Bronchial epithelial cell (primary cell): ENCODE measurements at regions not wholly inside any gene's neighbourhood (a gene's known extent, or its start where the extent isn't known, plus 50 kb on each side); places are given as distances from the start of the nearest gene placed in this dataset.
A peak's percentile ranks its signal among the peaks of the same experiment; 100 is the strongest.
"Not testable (repeated sequence)": the region's sequence is repeated elsewhere in the genome, so short reads cannot be mapped to it uniquely, and the experiment has no call there.

Experiments used
- DNase-seq: peaks from one replicate; pipeline ENCODE4 v3.0.0-alpha.2; 2010; ENCODE audit warnings: low read depth
- FAIRE-seq: peaks from 2 replicates; lab custom pipeline; 2011; peaks lifted over from hg19 to GRCh38; lab: Jason Lieb, UNC
- H3K27me3 ChIP-seq: 2 replicates; pipeline ENCODE4 v1.5.1; 2011; ENCODE audit warnings: low read length; ENCODE audit not compliant: control insufficient read depth, insufficient read depth
- H3K36me3 ChIP-seq: 2 replicates; pipeline ENCODE4 v1.5.1; 2011; ENCODE audit warnings: low read length; ENCODE audit not compliant: control insufficient read depth, insufficient read depth
- H3K4me3 ChIP-seq: 2 replicates; pipeline ENCODE4 v1.5.1; 2011; ENCODE audit warnings: mild to moderate bottlenecking, low read depth, low read length, control low read depth
- TF ChIP-seq, protein P1 (sequence below): IDR thresholded peaks from 2 replicates; pipeline ENCODE4 v1.5.1; 2011; ENCODE audit warnings: mild to moderate bottlenecking, moderate library complexity, low read length, control low read depth, inconsistent platforms; ENCODE audit not compliant: insufficient read depth, severe bottlenecking

DNA sequence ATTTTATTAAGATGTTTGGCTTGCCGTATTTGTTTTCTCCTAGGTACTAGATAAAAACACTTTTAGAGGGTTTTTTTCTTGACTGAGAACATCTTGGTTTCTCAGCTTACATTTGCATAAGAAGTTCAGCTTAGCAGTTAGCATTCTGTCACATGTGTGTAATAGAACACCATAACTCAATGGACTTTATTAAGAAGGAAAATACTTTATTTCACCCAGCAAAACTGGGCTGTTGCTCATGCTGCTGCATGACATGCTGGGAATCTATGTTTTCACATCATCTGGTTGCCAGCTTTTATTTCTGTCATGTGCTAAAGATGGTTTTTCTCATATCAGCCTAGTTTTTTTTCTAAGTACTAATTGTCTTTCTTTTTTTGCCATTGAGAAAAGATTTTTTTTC lies 144.6 kb downstream of the UTRN start:
- H3K36me3 ChIP-seq, result peaks cover 3% of the 10 kb centered on the region
- no peak overlapping the region for H3K4me3 ChIP-seq
- FAIRE-seq (no peak), DNase-seq (no peak)
- TF ChIP-seq, protein P1, sequence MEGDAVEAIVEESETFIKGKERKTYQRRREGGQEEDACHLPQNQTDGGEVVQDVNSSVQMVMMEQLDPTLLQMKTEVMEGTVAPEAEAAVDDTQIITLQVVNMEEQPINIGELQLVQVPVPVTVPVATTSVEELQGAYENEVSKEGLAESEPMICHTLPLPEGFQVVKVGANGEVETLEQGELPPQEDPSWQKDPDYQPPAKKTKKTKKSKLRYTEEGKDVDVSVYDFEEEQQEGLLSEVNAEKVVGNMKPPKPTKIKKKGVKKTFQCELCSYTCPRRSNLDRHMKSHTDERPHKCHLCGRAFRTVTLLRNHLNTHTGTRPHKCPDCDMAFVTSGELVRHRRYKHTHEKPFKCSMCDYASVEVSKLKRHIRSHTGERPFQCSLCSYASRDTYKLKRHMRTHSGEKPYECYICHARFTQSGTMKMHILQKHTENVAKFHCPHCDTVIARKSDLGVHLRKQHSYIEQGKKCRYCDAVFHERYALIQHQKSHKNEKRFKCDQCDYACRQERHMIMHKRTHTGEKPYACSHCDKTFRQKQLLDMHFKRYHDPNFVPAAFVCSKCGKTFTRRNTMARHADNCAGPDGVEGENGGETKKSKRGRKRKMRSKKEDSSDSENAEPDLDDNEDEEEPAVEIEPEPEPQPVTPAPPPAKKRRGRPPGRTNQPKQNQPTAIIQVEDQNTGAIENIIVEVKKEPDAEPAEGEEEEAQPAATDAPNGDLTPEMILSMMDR, result no peak
- no peaks in the 10 kb centered on the region for H3K27me3 ChIP-seq

DNA sequence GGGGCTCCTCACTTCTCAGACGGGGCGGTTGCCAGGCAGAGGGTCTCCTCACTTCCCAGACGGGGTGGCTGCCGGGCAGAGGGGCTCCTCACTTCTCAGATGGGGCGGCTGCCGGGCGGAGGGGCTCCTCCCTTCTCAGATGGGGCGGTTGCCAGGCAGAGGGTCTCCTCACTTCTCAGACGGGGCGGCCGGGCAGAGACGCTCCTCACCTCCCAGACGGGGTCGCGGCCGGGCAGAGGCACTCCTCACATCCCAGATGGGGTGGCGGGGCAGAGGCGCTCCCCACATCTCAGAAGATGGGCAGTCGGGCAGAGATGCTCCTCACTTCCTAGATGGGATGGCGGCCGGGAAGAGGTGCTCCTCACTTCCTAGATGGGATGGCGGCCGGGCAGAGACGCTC lies 148.3 kb downstream of the UTRN start:
- H3K4me3 ChIP-seq, H3K27me3 ChIP-seq, H3K36me3 ChIP-seq, FAIRE-seq, DNase-seq: not testable (repeated sequence)

DNA sequence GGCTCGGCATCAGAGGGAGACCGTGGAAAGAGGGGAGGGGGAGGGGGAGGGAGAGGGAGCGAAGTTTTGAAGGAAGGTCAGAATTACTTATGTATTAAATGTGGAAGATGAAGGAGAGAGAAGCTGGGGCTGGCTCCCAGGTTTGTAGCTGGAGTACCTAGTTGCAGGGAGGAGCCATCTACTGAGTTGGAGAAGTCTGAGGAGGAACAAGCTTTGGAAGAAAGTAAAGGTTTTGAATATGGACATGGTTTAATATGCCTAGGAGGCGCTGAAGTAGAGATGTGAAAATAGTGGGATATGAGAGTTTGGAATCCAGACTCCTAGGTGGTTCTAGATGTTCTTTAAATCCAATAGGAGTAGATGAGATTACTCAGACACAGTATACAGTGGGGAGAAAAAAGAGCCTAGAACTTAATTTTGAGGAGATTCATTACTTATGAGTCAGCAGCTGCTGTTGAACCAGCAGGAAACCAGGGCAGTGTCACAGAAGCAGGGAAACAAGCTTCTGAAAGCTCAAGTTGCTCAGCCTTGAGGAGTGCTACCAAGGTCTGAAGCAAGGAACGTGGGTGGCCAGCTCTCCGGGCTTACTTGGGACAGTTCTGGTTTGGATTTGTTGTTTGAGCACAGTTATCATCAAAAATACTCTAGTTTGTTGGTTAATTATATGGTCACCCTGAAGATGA lies 149.3 kb downstream of the UTRN start:
- H3K27me3 ChIP-seq, result no peaks in the 10 kb centered on the region
- H3K4me3 ChIP-seq, result no peak overlapping the region
- FAIRE-seq (no peak), DNase-seq (peak; percentile 79)
- peaks cover 6% of the 10 kb centered on the region for H3K36me3 ChIP-seq
- TF ChIP-seq, protein P1, result no peak

DNA sequence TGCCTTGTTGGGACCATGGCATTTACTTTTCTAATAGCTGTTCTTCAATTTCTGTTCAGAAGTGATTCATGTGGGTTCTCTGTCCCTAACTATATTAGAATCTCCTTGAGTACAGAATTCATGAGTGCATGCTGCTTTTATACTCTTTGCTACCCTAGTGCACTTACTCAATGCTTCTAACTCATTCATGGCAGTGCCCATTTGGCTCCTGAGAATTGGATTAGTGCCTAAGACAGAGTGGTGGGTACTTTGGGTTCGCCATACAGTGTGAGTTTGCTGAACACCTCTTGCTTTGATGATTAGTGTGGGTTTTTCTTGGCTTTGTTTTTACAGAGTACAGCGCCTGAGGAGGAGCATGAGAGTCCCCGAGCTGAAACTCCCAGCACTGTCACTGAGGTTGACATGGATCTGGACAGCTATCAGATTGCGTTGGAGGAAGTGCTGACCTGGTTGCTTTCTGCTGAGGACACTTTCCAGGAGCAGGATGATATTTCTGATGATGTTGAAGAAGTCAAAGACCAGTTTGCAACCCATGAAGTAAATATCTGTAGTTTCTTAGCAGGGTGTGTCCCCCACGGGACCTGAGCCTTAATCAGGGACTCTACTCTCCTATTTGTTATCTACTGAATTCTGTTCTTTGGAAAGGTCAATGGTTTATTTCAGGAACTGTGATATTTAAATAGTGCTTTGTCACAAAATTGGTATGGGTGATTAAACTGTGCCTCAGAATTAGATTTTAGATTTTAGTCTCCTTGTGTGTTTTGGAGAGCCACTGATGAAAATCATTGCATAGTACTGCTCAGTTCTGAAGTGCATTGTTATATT lies 150.7 kb downstream of the UTRN start:
- DNase-seq (no peak), FAIRE-seq (no peak)
- Histone ChIP-seq H3K4me3 (no peak overlapping the region), H3K36me3 (peaks cover 8% of the 10 kb centered on the region), H3K27me3 (no peaks in the 10 kb centered on the region)
- TF ChIP-seq, protein P1, result no peak

DNA sequence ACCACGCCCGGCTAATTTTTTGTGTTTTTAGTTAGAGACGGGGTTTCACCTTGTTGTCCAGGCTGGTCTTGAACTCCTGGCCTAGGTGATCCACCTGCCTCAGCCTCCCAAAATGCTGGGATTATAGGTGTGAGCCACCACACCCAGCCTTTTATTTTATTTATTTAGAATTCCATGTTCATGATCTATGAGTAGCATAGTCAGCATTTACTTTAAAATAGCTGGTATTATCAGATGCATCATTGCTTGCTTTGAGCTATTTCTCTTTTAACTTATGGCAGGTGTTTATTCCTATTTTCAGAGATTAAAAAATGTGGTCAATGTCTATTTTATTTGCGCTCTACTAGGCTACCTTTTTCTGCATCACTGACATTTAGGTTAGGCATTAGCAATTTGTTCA lies 152.0 kb downstream of the UTRN start:
- Histone ChIP-seq H3K4me3 (no peak overlapping the region), H3K27me3 (no peaks in the 10 kb centered on the region), H3K36me3 (peaks cover 12% of the 10 kb centered on the region)
- FAIRE-seq, result no peak
- no peak for DNase-seq
- TF ChIP-seq, protein P1, result no peak

DNA sequence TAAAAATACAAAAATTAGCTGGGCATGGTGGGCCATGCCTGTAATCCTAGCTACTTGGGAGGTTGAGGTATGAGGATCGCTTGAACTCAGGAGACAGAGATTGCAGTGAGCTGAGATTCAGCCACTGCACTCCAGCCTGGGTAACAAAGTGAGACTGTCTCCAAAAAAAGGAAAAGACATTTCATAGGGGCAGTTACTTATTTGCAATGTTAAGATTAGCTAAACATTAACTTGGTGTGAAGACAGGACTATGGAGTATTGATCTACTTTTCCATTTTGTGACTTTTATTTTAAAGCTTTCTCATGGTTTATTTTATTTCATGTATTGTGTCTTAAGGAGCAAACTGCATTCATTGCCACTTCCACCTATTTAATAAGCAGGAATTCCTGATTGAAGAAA lies 153.0 kb downstream of the UTRN start:
- Histone ChIP-seq H3K27me3 (no peaks in the 10 kb centered on the region), H3K4me3 (no peak overlapping the region), H3K36me3 (peaks cover 12% of the 10 kb centered on the region)
- TF ChIP-seq, protein P1, result no peak
- FAIRE-seq (no peak), DNase-seq (no peak)
